ENCODE measurements at regions not wholly inside any gene's neighbourhood (a gene's known extent, or its start where the extent isn't known, plus 50 kb on each side); places are given as distances from the start of the nearest gene placed in this dataset.

- no peak overlapping the region for H3K4me3 ChIP-seq (replicated peaks; ENCODE audit: low read depth, low read length)
- DNase-seq (ENCODE audit: low read depth): no peak
- TF ChIP-seq CTCF (IDR thresholded peaks at IDR 0.05; ENCODE audit: low read length, missing control alignments): no peak
Observed at GRCh38 chr18:66129248-66129647, 378.4 kb downstream of the CDH7 start.

GRCh38 chr18:66126266-66126665 lies 375.5 kb downstream of the CDH7 start:
- no peak for TF ChIP-seq CTCF (IDR thresholded peaks at IDR 0.05; ENCODE audit: low read length, missing control alignments)
- no peak for DNase-seq (ENCODE audit: low read depth)
- no peak overlapping the region for H3K4me3 ChIP-seq (replicated peaks; ENCODE audit: low read depth, low read length)

GRCh38 chr18:66124394-66124793 lies 373.6 kb downstream of the CDH7 start:
- no peak for DNase-seq (ENCODE audit: low read depth)

GRCh38 chr18:66119347-66119746 lies 368.5 kb downstream of the CDH7 start:
- no peak overlapping the region for H3K4me3 ChIP-seq (replicated peaks; ENCODE audit: low read depth, low read length)
- no peak for TF ChIP-seq CTCF (IDR thresholded peaks at IDR 0.05; ENCODE audit: low read length, missing control alignments)
- DNase-seq (ENCODE audit: low read depth): no peak

More at GRCh38 chr18:66124394-66124793, 373.6 kb downstream of the CDH7 start:
- TF ChIP-seq CTCF (IDR thresholded peaks at IDR 0.05; ENCODE audit: low read length, missing control alignments): no peak
- H3K4me3 ChIP-seq (replicated peaks; ENCODE audit: low read depth, low read length): no peak overlapping the region

GRCh38 chr18:66111018-66111417 lies 360.2 kb downstream of the CDH7 start:
- H3K4me3 ChIP-seq (replicated peaks; ENCODE audit: low read depth, low read length): no peak overlapping the region
- no peak for DNase-seq (ENCODE audit: low read depth)
- no peak for TF ChIP-seq CTCF (IDR thresholded peaks at IDR 0.05; ENCODE audit: low read length, missing control alignments)

GRCh38 chr18:66110607-66111006 lies 359.8 kb downstream of the CDH7 start:
- H3K4me3 ChIP-seq (replicated peaks; ENCODE audit: low read depth, low read length): no peak overlapping the region
- TF ChIP-seq CTCF (IDR thresholded peaks at IDR 0.05; ENCODE audit: low read length, missing control alignments): no peak
- no peak for DNase-seq (ENCODE audit: low read depth)

GRCh38 chr18:66109981-66110380 lies 359.2 kb downstream of the CDH7 start:
- H3K4me3 ChIP-seq (replicated peaks; ENCODE audit: low read depth, low read length): no peak overlapping the region
- no peak for TF ChIP-seq CTCF (IDR thresholded peaks at IDR 0.05; ENCODE audit: low read length, missing control alignments)
- no peak for DNase-seq (ENCODE audit: low read depth)
